Embryonic facial prominence (tissue), 1 donor: ENCODE measurements at regions not wholly inside any gene's neighbourhood (a gene's known extent, or its start where the extent isn't known, plus 50 kb on each side); places are given as distances from the start of the nearest gene placed in this dataset.

Source experiments
- DNase-seq: peaks from one replicate; pipeline ENCODE4 v3.0.0-alpha.2; 2016; ENCODE audit errors: extremely low spot score

GRCh38 chr2:64939332-64939917 is 49.8 kb upstream of the SLC1A4 start:
- no peak for DNase-seq
